ENCODE measurements at regions not wholly inside any gene's neighbourhood (a gene's known extent, or its start where the extent isn't known, plus 50 kb on each side); places are given as distances from the start of the nearest gene placed in this dataset.

- no peak for DNase-seq
Observed at GRCh38 chr1:34618381-34618780, 136.5 kb upstream of the GJB5 start.

GRCh38 chr1:34619256-34619655 is 135.6 kb upstream of the GJB5 start:
- no peak for DNase-seq

GRCh38 chr1:34621916-34622315 is 132.9 kb upstream of the GJB5 start:
- DNase-seq = no peak

- no peak for DNase-seq
Observed at GRCh38 chr1:34625521-34626015, 129.3 kb upstream of the GJB5 start.

- DNase-seq = no peak
Observed at GRCh38 chr1:34627465-34628240, 127.2 kb upstream of the GJB5 start.

GRCh38 chr1:34631126-34631525 is 123.7 kb upstream of the GJB5 start:
- DNase-seq = no peak

GRCh38 chr1:34639701-34640100 is 115.1 kb upstream of the GJB5 start:
- no peak for DNase-seq

- DNase-seq = no peak
Observed at GRCh38 chr1:34640654-34641401, 114.0 kb upstream of the GJB5 start.

GRCh38 chr1:34642679-34643078 is 112.2 kb upstream of the GJB5 start:
- no peak for DNase-seq

- no peak for DNase-seq
Observed at GRCh38 chr1:34645109-34645688, 109.6 kb upstream of the GJB5 start.

GRCh38 chr1:34645919-34646318 is 108.9 kb upstream of the GJB5 start:
- no peak for DNase-seq

- DNase-seq = no peak
Observed at GRCh38 chr1:34648501-34648900, 106.3 kb upstream of the GJB5 start.

- no peak for DNase-seq
Observed at GRCh38 chr1:34650090-34650489, 104.8 kb upstream of the GJB5 start.

GRCh38 chr1:34650800-34651199 is 104.0 kb upstream of the GJB5 start:
- DNase-seq = no peak

- DNase-seq = no peak
Observed at GRCh38 chr1:34653110-34653509, 101.7 kb upstream of the GJB5 start.

GRCh38 chr1:34655206-34655874 is 99.5 kb upstream of the GJB5 start:
- peak; percentile 54 for DNase-seq

GRCh38 chr1:34655875-34656240 is 99.0 kb upstream of the GJB5 start:
- DNase-seq = no peak

GRCh38 chr1:34656299-34656698 is 98.5 kb upstream of the GJB5 start:
- no peak for DNase-seq

GRCh38 chr1:34656731-34657130 is 98.1 kb upstream of the GJB5 start:
- DNase-seq = no peak

GRCh38 chr1:34657266-34657665 is 97.6 kb upstream of the GJB5 start:
- no peak for DNase-seq

GRCh38 chr1:34657849-34658248 is 97.0 kb upstream of the GJB5 start:
- DNase-seq = no peak

GRCh38 chr1:34663031-34663430 is 91.8 kb upstream of the GJB5 start:
- DNase-seq = no peak

GRCh38 chr1:34668063-34668462 is 86.8 kb upstream of the GJB5 start:
- no peak for DNase-seq

All from MV-4-11 (cell line).